Gastrocnemius medialis (tissue), 4 donors: ENCODE measurements at regions not wholly inside any gene's neighbourhood (a gene's known extent, or its start where the extent isn't known, plus 50 kb on each side); places are given as distances from the start of the nearest gene placed in this dataset.

Source experiments
- POLR2A ChIP-seq, 2 donors: fragments of 450-650 bp; IDR thresholded peaks; one replicate each; pipeline ENCODE4 v1.6.1; 2017; ENCODE audit warnings: antibody characterized with exemption in 2 of 2, mild to moderate bottlenecking in 2 of 2, moderate library complexity in 2 of 2
- TF ChIP-seq, protein P1 (sequence below), 5 experiments: fragments of 450-650 bp in 3 of 5; fragments of 200-600 bp in 2 of 5; sonication (generic) in 2 of 5; IDR thresholded peaks in 4 of 5; conservative IDR thresholded peaks in 1 of 5; 1 replicate in 4 of 5; 2 replicates in 1 of 5; pipeline ENCODE4 v1.5.1; 2016 to 2019; ENCODE audit warnings: antibody characterized with exemption in 5 of 5, mild to moderate bottlenecking in 3 of 5, moderate library complexity in 3 of 5

DNA sequence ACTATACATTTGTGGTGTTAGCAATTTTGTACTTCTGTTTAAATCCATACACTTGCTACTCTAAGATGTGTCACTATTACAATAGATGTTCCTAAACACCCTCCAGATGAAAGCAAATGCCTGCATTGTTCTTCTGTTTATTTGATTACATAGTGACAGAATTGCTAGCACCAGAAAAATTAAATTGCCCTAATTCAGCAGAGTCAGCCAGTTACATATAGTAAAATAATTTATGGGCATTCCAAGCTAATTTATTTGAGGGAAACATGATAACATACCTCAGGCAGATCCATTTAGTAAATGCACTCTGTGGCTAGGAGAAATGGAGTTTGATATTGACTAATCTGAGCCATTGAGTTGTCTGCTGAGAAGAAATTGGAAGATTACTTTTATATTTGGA is 347.1 kb upstream of the FSIP2 start:
- TF ChIP-seq, protein P1, sequence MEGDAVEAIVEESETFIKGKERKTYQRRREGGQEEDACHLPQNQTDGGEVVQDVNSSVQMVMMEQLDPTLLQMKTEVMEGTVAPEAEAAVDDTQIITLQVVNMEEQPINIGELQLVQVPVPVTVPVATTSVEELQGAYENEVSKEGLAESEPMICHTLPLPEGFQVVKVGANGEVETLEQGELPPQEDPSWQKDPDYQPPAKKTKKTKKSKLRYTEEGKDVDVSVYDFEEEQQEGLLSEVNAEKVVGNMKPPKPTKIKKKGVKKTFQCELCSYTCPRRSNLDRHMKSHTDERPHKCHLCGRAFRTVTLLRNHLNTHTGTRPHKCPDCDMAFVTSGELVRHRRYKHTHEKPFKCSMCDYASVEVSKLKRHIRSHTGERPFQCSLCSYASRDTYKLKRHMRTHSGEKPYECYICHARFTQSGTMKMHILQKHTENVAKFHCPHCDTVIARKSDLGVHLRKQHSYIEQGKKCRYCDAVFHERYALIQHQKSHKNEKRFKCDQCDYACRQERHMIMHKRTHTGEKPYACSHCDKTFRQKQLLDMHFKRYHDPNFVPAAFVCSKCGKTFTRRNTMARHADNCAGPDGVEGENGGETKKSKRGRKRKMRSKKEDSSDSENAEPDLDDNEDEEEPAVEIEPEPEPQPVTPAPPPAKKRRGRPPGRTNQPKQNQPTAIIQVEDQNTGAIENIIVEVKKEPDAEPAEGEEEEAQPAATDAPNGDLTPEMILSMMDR (IDR thresholded peaks at IDR 0.05 in 4 of 5, conservative IDR thresholded peaks at IDR 0.05 in 1 of 5): no peak
- TF ChIP-seq POLR2A (IDR thresholded peaks at IDR 0.05): no peak
